A673 (cell line): ENCODE measurements at regions not wholly inside any gene's neighbourhood (a gene's known extent, or its start where the extent isn't known, plus 50 kb on each side); places are given as distances from the start of the nearest gene placed in this dataset.

Source experiments
- BruUV-seq: library from RNA; stranded (reverse); fragments of 400-500 nt; replicated peaks from 2 replicates; lab custom pipeline; 2021; lab: Mats Ljungman, UMichigan
- CTCF ChIA-PET: fragments of 300-600 bp; sonication (Branson Sonifier 250); formaldehyde crosslinking; loops from one replicate; lab custom pipeline; 2022; ENCODE audit warnings: antibody characterized with exemption; lab: Charles Lee
- POLR2A ChIA-PET: fragments of 300-600 bp; sonication (Branson Sonifier 250); formaldehyde crosslinking; loops from one replicate; lab custom pipeline; 2022; ENCODE audit warnings: antibody characterized with exemption; ENCODE audit not compliant: low non-redundant PET; lab: Charles Lee
- DNase-seq: peaks from one replicate; pipeline ENCODE4 v3.0.0-alpha.2; 2015; ENCODE audit warnings: low spot score
- H3K27ac ChIP-seq: fragments of 200-600 bp; sonication (generic); 2 replicates; pipeline ENCODE4 v1.5.1; 2016; ENCODE audit warnings: mixed run types, low read depth, mild to moderate bottlenecking, mixed read lengths, antibody characterized with exemption, low read length; ENCODE audit not compliant: poor library complexity, severe bottlenecking
- H3K27me3 ChIP-seq: fragments of 200-600 bp; sonication (generic); replicated peaks from 2 replicates; pipeline ENCODE4 v1.6.1; 2017; ENCODE audit warnings: mixed run types, low read depth, mild to moderate bottlenecking, mixed read lengths, antibody characterized with exemption, low read length; ENCODE audit not compliant: insufficient read depth, poor library complexity
- H3K36me3 ChIP-seq: fragments of 200-600 bp; sonication (generic); 2 replicates; pipeline ENCODE4 v1.6.1; 2016; ENCODE audit warnings: mixed run types, mild to moderate bottlenecking, mixed read lengths, antibody characterized with exemption, low read length; ENCODE audit not compliant: insufficient read depth, poor library complexity, severe bottlenecking
- H3K4me1 ChIP-seq: fragments of 200-600 bp; sonication (generic); 2 replicates; pipeline ENCODE4 v1.6.1; 2017; ENCODE audit warnings: mixed run types, mild to moderate bottlenecking, mixed read lengths, antibody characterized with exemption, low read length; ENCODE audit not compliant: insufficient read depth, poor library complexity, severe bottlenecking
- H3K4me3 ChIP-seq: fragments of 200-600 bp; sonication (generic); 2 replicates; pipeline ENCODE4 v1.5.1; 2016; ENCODE audit warnings: low read depth, mixed run types, mild to moderate bottlenecking, mixed read lengths, low read length; ENCODE audit not compliant: poor library complexity, severe bottlenecking
- H3K9me3 ChIP-seq: fragments of 200-600 bp; sonication (generic); 2 replicates; pipeline ENCODE4 v1.6.1; 2016; ENCODE audit warnings: mixed run types, low read depth, mild to moderate bottlenecking, mixed read lengths, antibody characterized with exemption, low read length; ENCODE audit not compliant: poor library complexity, severe bottlenecking
- EZH2 ChIP-seq: fragments of 200-600 bp; sonication (generic); IDR thresholded peaks from 2 replicates; pipeline ENCODE4 v1.6.1; 2017; ENCODE audit warnings: borderline replicate concordance, low read depth, mild to moderate bottlenecking, mixed read lengths, antibody characterized with exemption, low read length; ENCODE audit not compliant: poor library complexity, severe bottlenecking
- intact Hi-C: fragments of 100-400 bp; cut with micrococcal nuclease; formaldehyde crosslinking; loops from one replicate; pipeline ENCODE4 v1.10.0; 2022; ENCODE audit not compliant: unreplicated experiment
- TF ChIP-seq, protein P1 (sequence below): fragments of 300-800, 200-600 bp; sonication (generic); conservative IDR thresholded peaks from 2 replicates; pipeline ENCODE4 v1.5.1; 2017; ENCODE audit warnings: low read depth, mild to moderate bottlenecking, antibody characterized with exemption, low read length, moderate library complexity, mixed read lengths

DNA sequence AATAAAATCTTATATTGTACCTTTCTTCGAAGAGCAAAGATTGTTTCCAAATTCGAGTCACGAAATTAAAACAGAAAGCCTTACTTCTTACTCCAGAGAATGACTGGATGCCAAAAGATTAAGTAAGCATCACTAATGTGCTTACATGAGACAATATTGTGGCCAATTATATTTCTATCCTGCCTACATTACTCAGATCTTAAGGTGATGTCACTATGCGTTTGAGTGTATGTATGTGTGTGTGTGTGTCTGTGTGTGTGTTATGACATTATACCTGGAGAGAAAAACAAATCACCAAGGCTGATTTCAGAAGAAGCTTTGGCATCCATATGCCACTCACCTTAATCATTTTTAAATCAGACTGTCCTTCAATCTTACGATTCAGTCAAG lies 556.3 kb downstream of the PPARGC1A start:
- no peak overlapping the region for H3K4me3 ChIP-seq
- no peak overlapping the region for H3K27ac ChIP-seq
- no peaks in the 10 kb centered on the region for H3K9me3 ChIP-seq
- no peaks in the 10 kb centered on the region for H3K36me3 ChIP-seq
- no peaks in the 10 kb centered on the region for H3K27me3 ChIP-seq
- no peaks in the 10 kb centered on the region for H3K4me1 ChIP-seq
- CTCF ChIA-PET = no interaction called here
- no peak for DNase-seq
- intact Hi-C loops = no loop called here
- no TSS peak for BruUV-seq
- POLR2A ChIA-PET = no interaction called here
- no peak for TF ChIP-seq EZH2
- TF ChIP-seq, protein P1, sequence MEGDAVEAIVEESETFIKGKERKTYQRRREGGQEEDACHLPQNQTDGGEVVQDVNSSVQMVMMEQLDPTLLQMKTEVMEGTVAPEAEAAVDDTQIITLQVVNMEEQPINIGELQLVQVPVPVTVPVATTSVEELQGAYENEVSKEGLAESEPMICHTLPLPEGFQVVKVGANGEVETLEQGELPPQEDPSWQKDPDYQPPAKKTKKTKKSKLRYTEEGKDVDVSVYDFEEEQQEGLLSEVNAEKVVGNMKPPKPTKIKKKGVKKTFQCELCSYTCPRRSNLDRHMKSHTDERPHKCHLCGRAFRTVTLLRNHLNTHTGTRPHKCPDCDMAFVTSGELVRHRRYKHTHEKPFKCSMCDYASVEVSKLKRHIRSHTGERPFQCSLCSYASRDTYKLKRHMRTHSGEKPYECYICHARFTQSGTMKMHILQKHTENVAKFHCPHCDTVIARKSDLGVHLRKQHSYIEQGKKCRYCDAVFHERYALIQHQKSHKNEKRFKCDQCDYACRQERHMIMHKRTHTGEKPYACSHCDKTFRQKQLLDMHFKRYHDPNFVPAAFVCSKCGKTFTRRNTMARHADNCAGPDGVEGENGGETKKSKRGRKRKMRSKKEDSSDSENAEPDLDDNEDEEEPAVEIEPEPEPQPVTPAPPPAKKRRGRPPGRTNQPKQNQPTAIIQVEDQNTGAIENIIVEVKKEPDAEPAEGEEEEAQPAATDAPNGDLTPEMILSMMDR = no peak

DNA sequence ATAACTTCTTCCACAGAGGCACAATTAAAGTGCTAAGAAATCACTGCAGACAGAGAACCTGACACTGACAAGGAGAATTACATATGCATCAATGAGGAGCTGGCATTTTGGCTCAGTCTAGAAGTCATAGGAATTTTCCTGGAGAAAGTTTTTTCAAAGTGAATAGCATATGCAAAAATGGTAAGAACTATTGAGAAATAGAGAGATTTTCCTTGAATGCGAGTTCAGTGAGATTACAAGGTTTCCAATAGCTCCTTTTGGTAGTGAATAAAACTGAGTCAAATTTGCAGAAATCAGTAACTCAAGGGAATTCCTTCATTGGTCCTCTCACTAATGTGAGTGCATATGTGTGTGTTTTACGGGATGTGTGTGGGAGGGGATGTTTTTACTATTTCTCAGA lies 557.5 kb downstream of the PPARGC1A start:
- ChIA-PET CTCF (no interaction called here), POLR2A (no interaction called here)
- DNase-seq = no peak
- no peak for TF ChIP-seq EZH2
- TF ChIP-seq, protein P1 = no peak
- no peaks in the 10 kb centered on the region for H3K36me3 ChIP-seq
- no peaks in the 10 kb centered on the region for H3K9me3 ChIP-seq
- no peaks in the 10 kb centered on the region for H3K4me1 ChIP-seq
- H3K4me3 ChIP-seq = no peak overlapping the region
- intact Hi-C loops = no loop called here
- no peak overlapping the region for H3K27ac ChIP-seq
- no peaks in the 10 kb centered on the region for H3K27me3 ChIP-seq
- no TSS peak for BruUV-seq

DNA sequence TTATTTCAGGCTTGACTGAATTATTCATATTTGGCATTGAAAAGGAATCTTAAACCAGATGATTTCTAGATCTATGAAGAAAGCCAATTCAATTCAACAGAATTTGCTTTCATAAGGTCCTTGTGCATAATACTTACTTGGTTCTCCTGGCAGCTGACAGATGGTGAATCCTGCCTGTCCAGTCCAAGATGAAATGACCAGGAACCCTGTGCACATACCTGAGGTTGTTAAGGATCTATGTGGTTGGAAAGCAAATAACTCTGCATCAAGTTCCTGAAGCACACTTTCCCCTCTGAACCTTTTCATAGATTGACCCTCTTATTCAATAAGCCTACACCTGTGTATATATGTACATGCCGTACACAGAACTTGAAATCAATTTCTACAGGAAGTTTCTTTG lies 562.7 kb downstream of the PPARGC1A start:
- Histone ChIP-seq H3K4me3 (no peak overlapping the region), H3K4me1 (no peaks in the 10 kb centered on the region), H3K36me3 (no peaks in the 10 kb centered on the region), H3K27me3 (no peaks in the 10 kb centered on the region), H3K27ac (no peak overlapping the region), H3K9me3 (no peaks in the 10 kb centered on the region)
- intact Hi-C loops = no loop called here
- BruUV-seq = no TSS peak
- ChIA-PET POLR2A (no interaction called here), CTCF (no interaction called here)
- DNase-seq = no peak
- no peak for TF ChIP-seq EZH2
- TF ChIP-seq, protein P1 = no peak
